CD4-positive, alpha-beta T cell treated with Interleukin-12 subunit alpha and Interleukin-12 subunit beta, for 1 hour (primary cell): ENCODE measurements at regions not wholly inside any gene's neighbourhood (a gene's known extent, or its start where the extent isn't known, plus 50 kb on each side); places are given as distances from the start of the nearest gene placed in this dataset.

ENCODE experiments used
- DNase-seq: peaks from one replicate; pipeline ENCODE4 v3.0.0-alpha.2; 2020

GRCh38 chr16:5482256-5482655, 384.7 kb upstream of the EEF2KMT start:
- DNase-seq: no peak

DNA sequence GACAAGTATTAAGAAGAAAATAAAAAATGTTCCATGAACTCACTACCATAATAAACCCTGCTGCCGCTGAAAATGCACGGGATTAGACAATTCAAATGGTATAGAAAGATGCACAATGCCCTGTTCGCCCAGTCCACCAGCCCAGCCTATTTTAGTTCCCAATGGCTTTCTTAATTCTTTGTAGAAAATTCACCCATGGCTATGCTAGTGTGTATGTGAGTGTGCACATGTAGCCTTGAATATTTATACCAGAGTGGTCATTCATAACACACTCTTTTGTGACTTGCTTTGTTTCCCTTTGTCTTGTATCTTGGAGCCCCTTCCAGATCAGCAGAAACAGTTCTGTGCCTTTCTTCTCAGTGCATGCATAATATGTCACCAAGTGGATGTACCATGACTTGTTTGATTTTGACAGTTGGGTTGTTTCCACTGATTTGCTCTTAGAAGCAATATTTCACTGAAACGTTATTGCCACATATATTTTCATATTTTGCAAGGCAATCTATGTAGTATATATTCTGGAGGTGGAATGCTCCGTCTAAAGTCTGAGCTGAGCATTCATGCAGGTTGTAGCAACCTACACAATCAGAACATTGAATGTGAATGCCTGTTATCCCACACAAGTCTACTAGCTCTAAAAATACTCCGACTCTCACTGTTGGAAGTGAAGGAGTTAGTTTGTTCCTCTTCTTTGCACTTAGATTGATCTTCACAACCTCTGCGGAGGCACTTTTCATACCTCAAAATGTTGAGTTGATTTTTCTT, 383.0 kb upstream of the EEF2KMT start:
- no peak for DNase-seq

DNA sequence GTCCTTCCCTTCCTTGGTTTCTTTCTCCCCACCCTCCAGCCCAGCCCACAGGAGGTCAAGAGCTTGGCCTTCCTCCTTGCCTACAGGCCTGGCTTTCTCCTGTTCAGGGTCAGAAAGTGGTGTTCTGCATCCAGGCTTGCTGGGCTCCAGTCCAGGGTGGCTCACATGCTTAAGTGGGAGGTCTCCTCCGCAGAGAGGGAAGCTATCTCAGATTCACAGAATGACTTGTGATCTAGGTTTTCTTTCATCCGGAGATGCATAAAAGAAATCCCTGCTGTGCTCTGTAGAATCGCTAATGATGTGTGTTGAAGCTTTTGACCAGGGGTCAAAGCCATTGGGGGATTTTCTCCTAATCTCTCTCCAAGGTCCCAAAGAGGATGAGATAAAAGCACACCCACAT, 382.3 kb upstream of the EEF2KMT start:
- no peak for DNase-seq

GRCh38 chr16:5478036-5478435, 380.4 kb upstream of the EEF2KMT start:
- DNase-seq: no peak

- no peak for DNase-seq
These were observed 379.7 kb upstream of the EEF2KMT start for GRCh38 chr16:5477251-5477650.

DNA sequence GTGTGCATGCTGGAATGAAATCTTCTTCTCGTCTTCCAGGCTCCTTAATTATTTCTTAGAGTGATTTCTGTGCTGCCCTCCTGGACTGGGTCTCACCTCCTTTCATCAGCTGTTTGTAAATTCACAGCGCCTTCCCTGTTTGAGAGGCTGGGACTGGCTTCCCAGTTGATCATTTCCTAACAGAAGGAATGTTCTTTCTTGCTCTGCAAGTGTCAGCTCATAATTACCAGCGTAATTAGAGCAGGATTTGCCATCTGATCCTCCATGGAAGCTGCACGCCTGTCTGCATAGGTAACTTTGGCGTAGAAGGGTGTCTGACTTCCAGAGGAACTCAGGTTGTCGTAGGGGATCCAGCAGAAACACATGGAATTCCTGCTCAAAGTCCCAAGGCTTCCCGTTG, 375.0 kb upstream of the EEF2KMT start:
- DNase-seq: no peak

GRCh38 chr16:5468488-5468887, 370.9 kb upstream of the EEF2KMT start:
- DNase-seq: no peak

- no peak for DNase-seq
These were observed 370.0 kb upstream of the EEF2KMT start for GRCh38 chr16:5467552-5467951.

- DNase-seq: no peak
These were observed 369.0 kb upstream of the EEF2KMT start for GRCh38 chr16:5466551-5466950.

DNA sequence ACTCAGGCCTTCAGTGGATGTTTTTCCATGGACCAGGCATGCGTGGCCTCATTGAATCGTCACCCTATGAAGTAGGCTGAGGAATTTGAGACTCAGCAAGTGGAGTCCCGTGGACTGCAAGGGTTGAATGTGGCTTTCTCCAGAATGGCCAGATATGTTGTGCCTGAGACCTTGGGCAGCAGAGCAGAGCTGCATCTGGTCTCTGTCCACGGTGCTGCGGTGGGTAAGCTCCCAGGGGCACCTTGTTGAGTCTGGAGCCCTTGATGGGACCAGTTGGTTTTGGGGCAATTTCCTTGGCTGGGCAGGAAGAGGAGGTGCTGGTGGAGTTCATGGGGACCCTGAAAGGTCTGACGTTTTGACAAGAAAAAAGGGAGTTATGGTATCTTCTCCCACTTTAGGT, 368.1 kb upstream of the EEF2KMT start:
- DNase-seq: no peak

DNA sequence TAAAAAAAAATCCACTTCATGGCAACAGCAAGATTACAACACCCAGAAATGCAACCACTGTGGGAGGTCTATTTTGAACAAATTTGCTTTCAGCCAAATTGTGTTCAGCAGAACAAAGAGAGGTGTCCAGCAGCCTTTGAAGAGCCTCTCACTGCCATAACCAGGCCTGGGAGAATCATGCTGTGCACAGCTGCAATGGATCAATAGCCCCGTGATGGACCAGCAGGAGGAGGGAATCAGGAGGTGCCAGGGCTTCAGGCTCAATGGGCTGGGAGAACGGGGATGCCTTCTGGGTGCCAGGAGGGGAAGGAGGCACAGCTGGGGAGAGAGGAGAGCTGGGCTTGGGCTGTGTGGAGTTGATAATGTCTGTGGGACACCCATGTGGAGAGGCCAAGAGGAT, 366.2 kb upstream of the EEF2KMT start:
- DNase-seq: no peak

DNA sequence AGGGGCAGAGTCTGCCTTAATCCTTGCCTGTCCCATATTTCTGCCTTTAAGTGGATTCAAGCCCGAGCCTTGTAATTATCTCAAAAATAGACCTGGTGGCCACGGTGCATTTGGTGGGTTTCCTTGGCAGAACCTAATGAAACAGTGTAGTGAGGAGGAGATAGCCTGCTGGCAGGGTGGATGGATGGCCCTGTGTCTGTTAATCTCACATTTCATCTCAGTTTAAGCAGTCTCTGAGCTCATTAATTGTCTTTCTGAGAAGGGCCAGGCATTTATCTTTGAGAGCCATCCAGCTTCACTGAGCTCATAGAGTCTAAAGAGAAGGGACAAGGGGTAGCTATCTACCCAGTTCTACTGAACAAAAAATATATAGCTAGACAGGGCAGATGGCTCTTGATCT, 364.0 kb upstream of the EEF2KMT start:
- DNase-seq: no peak

GRCh38 chr16:5461141-5461540, 363.5 kb upstream of the EEF2KMT start:
- no peak for DNase-seq

- DNase-seq: no peak
These were observed 363.1 kb upstream of the EEF2KMT start for GRCh38 chr16:5460701-5461100.

DNA sequence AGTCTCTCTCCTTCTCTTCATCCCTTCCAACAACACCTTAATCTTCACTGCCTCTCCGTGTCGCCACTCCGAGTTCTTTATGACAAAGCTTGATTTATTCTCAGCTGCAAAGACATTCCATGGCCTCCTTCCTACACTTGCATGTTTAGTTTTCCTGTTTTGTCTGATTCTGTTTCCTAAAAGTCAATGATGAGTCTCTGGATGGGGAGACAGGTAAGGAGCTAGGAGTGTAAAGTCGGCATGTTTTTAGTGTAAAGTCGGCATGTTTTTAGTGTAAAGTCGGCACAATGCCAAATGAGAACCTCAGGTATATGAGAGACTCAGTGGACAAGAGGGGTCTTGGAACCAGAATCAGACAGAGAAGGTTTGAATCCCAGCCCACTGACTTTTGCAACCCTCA, 362.3 kb upstream of the EEF2KMT start:
- no peak for DNase-seq

DNA sequence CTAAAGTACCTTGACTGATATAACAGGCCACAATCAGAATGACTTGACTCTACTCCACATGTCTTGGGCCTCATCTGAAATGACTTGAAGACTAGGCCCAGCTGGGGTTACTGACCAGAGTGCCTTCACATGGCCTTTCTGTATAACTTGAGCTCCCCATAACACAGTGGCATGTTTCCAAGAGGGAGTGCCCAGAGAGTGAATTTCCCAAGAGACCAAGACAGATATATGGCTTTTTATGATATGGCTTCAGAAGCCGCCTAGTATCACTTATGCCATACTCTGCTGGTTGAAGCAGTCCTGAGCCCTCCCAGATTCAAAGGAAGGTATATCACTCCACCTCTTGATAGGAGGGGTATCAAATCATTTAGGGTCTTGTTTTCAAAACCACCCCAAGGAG, 357.5 kb upstream of the EEF2KMT start:
- no peak for DNase-seq

- no peak for DNase-seq
These were observed 356.8 kb upstream of the EEF2KMT start for GRCh38 chr16:5454349-5454748.

- no peak for DNase-seq
These were observed 354.0 kb upstream of the EEF2KMT start for GRCh38 chr16:5451641-5452040.

GRCh38 chr16:5450409-5451104, 353.0 kb upstream of the EEF2KMT start:
- DNase-seq: no peak

GRCh38 chr16:5449901-5450300, 352.3 kb upstream of the EEF2KMT start:
- DNase-seq: no peak

- DNase-seq: no peak
These were observed 351.2 kb upstream of the EEF2KMT start for GRCh38 chr16:5448798-5449197.

- DNase-seq: no peak
These were observed 350.1 kb upstream of the EEF2KMT start for GRCh38 chr16:5447734-5448133.

- DNase-seq: no peak
These were observed 349.1 kb upstream of the EEF2KMT start for GRCh38 chr16:5446623-5447240.

GRCh38 chr16:5444189-5444588, 346.6 kb upstream of the EEF2KMT start:
- no peak for DNase-seq
